Eye (tissue), 1 donor: ENCODE measurements at regions not wholly inside any gene's neighbourhood (a gene's known extent, or its start where the extent isn't known, plus 50 kb on each side); places are given as distances from the start of the nearest gene placed in this dataset.
A peak's percentile ranks its signal among the peaks of the same experiment; 100 is the strongest.

Experiments
- DNase-seq: peaks from one replicate; pipeline ENCODE4 v3.0.0-alpha.2; 2015

DNA sequence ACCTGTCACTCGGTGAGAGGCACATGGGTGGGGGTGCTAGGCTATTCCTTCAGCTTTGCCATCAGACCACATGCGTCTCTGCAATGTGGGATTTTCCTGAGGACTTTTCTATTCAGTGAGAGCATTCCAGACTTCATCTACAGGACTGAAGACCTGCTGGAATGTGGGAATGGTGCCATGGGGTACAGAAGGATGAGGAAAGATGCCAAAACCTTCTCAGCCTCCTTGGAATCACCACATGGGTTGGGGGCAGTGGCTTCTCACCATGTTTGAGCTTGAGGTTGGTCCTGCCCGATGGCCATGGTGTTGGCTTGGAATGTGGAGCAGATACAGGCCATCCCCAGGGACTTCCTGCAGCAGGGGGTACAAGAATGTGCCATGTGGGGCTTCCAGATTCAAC, 80.9 kb upstream of the KLF13 start:
- DNase-seq = no peak

GRCh38 chr15:31247404-31247803, 79.2 kb upstream of the KLF13 start:
- DNase-seq = no peak

GRCh38 chr15:31248263-31248662, 78.4 kb upstream of the KLF13 start:
- DNase-seq = no peak

- no peak for DNase-seq
Observed at GRCh38 chr15:31248951-31249350, 77.7 kb upstream of the KLF13 start.

DNA sequence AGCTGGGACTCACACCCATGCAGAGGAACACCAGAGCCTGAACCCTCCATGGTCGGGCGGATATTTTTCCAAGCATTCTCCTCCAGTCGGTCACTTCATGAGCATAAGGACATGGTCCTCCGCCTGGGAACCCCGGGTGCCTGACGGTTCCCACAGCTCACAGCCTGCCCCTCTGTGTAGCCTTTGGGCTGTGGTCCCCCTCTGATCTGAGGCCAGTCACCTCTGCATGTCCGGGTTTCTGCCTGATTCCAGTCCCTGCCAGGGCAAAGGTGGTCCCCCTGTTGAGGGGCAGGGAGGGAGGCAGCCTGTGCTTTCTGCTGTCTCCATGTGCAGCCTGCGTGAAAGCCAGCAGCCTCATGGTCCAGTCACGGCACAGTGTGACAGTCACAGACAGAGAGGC, 76.6 kb upstream of the KLF13 start:
- no peak for DNase-seq

DNA sequence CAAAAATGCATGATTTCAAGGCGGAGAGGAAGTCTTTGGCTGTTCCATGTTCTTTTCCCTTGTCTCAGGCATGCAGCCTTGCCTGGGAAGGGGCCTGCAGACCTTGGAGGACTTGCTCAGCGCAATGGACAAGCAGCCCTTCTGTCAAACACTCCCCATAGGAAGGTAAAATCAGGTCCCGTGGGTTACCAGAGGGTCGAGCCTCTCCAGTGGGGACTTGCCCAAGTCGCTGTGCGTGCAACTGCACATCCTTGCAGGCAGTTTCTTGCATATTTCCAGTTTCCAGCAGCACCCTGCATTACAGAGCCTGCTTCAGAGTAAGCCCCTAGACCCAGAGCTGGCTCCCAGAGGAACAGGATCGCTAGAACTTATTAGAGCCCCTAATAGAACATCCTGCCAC, 75.5 kb upstream of the KLF13 start:
- no peak for DNase-seq

DNA sequence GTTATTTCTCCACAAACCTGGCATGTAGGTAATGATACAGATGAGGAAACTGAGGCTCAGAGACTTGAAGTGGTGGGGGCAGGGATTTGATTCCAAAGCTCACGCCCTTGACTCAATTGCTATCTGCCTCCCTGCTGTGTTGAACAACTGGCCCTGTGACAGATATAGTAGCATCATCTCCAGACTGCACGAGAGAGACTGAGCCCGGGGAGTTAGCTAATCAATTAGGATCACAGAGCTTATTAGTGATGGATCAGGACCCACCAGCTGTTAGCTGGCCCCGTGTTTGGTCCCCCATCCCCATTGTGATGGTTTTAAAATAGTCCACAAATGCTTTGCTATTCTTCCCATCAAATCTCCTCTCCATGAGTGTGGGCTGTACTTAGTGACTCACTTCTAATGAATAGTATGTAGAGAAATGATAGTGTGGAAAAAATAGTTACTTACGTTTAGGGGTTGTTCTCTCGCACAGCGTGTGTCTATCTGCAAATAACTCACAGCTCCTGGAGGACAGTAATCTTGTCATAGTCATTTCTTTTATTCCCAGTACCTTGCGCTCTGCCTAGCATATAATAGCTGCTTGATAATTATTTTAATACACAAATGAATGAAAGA, 74.4 kb upstream of the KLF13 start:
- peak; percentile 61 for DNase-seq

GRCh38 chr15:31254431-31255175, 72.0 kb upstream of the KLF13 start:
- DNase-seq = peak; percentile 39

GRCh38 chr15:31255176-31255510, 71.5 kb upstream of the KLF13 start:
- no peak for DNase-seq

- no peak for DNase-seq
Observed at GRCh38 chr15:31255732-31256377, 70.8 kb upstream of the KLF13 start.

GRCh38 chr15:31256378-31257265, 70.0 kb upstream of the KLF13 start:
- DNase-seq = no peak

GRCh38 chr15:31257286-31257685, 69.3 kb upstream of the KLF13 start:
- no peak for DNase-seq

DNA sequence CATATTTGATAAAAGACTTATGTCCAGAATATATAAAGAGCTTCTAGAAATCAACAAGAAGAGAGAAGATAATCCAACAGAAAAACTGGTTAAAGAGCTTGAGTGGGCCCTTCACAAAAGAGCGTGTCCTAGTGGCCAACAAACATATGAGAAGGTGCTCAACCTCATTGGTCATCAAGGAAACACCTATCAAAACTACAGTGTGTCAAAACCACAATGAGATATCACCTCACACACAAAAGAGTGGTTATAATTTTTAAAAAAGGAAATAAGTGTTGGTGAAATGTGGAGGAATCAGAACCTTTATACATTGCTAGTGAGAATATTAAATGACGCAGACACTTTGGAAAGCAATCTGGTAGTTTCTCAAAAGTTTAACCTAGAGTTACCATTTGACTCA, 68.4 kb upstream of the KLF13 start:
- no peak for DNase-seq

DNA sequence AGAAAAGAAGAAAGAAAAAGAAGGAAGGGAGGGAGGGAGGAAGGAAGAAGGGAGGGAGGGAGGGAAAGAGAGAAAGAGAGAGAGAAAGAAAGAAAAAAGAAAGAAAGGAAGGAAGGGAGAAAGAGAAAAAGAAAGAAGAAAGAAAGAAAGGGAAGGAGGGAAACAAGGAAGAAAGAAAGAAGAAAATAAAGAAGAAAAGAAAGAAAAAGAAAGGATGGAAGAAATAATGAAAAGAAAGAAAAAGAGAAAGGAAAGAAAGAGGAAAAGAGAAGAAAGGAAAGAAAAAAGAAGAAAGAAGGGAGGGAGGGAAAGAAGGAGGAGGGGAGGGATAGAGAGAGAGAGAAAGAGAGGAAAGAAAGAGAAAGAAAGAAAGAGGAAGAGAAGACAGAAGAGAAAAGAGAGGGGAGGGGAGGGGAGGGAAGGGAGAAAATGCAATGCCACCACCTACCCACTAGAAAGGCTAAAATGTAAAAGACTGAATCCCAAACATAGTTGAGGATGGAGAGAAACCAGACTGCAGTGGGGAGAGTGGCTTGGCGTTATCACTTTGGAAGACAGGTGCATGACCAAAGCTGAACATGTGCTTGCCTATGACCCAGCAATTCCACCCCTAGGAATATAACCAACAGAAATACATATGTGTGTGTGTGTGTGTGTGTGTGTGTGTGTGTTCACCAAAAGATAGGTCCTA, 66.9 kb upstream of the KLF13 start:
- DNase-seq = no peak

DNA sequence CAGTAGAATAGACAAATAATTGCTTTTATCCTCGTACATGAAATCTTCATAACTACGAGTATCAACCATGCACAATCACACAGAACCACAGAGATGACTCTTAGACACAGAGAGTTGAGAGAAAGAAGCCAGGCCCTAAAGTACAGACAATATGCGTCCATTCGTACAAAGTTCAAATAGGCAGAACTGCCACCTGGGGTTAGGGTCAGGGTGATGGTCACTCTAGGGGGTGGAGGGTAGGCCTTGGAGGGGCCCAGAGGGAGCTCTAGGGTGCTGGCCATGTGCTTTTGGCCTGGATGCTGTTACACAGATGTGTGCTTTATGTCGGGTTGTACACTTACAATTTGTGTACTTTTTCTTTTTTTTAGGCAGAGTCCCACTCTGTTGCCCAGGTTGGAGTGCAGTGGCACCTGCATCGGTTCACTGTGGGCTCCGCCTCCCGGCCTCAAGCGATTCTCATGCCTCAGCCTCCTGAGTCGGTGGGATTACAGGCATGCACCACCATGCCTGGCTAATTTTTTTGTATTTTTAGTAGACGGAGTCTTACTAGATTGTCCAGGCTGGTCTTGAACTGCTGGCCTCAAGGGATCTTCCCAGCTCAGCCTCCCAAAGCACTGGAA, 65.9 kb upstream of the KLF13 start:
- DNase-seq = no peak

DNA sequence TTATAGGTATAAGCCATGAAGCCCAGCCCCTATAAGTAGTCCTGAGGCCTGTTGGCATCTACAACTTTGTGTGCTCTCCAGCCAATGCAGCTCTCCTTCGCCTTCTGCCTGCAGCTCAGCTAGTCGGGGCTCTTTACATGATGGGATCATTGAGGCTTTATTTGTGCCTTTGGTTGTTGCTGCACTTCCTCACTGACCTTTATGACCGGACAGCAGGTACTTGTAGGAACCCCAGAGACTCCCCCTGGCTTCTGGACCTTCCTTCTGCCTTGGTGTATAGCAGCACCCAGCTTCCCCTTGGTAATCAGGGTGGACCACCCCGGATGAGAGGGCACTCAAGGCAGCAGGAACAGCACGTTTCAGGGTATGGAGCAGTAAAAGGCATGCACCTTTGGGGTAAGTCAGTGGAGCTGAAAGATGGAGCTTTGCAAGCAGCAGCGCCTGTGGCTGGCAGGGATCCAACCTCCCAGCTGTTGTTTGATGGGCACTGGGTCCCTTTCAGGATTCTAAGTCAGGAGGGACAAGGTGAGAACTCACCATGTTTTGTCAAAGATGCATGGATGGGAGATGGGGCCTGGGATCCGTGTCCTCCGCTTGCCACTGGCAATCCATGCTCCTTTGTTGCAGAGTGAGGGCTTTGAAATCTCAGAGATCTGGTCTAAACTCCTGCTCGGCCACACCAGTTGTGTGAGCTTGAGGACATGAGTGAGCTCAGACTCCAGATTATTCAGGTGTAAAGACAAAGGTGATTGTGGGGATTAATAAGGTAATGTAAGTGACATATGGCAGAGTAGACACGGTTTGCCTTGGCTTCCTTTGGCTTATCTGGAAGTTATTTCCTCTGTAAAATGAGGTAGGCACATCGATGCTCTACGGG, 65.1 kb upstream of the KLF13 start:
- no peak for DNase-seq

GRCh38 chr15:31262143-31262530, 64.5 kb upstream of the KLF13 start:
- no peak for DNase-seq

- no peak for DNase-seq
Observed at GRCh38 chr15:31262901-31263671, 63.5 kb upstream of the KLF13 start.

- DNase-seq = peak; percentile 38
Observed at GRCh38 chr15:31263751-31264558, 62.7 kb upstream of the KLF13 start.
